ENCODE measurements at regions not wholly inside any gene's neighbourhood (a gene's known extent, or its start where the extent isn't known, plus 50 kb on each side); places are given as distances from the start of the nearest gene placed in this dataset.
A peak's percentile ranks its signal among the peaks of the same experiment; 100 is the strongest.

- FAIRE-seq (peak; percentile 26), DNase-seq (ENCODE audit: low spot score) (no peak), ATAC-seq (no peak)
- H3K9me3 ChIP-seq (ENCODE audit: low read length), result no peaks in the 10 kb centered on the region; the same call in 1 of the 2 replicates
- no peaks in the 10 kb centered on the region for H4K20me1 ChIP-seq (ENCODE audit: insufficient read depth, low read length)
- no peak overlapping the region for H3K9ac ChIP-seq (ENCODE audit: insufficient read depth, low read depth, low read length)
- intact Hi-C loops (cut with micrococcal nuclease; ENCODE audit: unreplicated experiment) (no loop called here), in situ Hi-C loops (cut with HindIII; ENCODE audit: extremely low pct_ligation_motif_present, low pct_unique_long_range_greater_than_20kb) (no loop called here)
- WGBS (ENCODE audit: low lambda C conversion rate), result 0% methylated on average over 1 of the region's 1 CpG
- CTCF ChIA-PET (ENCODE audit: low intra/inter-chr PET ratio, low total read pairs), result no interaction called here
- no peaks in the 10 kb centered on the region for H3K79me2 ChIP-seq (ENCODE audit: insufficient read depth, low read length)
- TF ChIP-seq SNAPC4 (CRISPR knock-in tag; IDR thresholded peaks at IDR 0.05) (no peak), ZNF784 (CRISPR knock-in tag; IDR thresholded peaks at IDR 0.05; ENCODE audit: borderline replicate concordance) (no peak), ZMYM2 (CRISPR knock-in tag; IDR thresholded peaks at IDR 0.05) (no peak), ZNF570 (CRISPR knock-in tag; IDR thresholded peaks at IDR 0.05; ENCODE audit: borderline replicate concordance) (no peak), TEAD2 (CRISPR knock-in tag; IDR thresholded peaks at IDR 0.05) (no peak), ZNF768 (CRISPR knock-in tag; IDR thresholded peaks at IDR 0.05) (no peak), SRSF1 (optimal IDR thresholded peaks at IDR 0.05; ENCODE audit: low read depth, low read length) (no peak), POGZ (CRISPR knock-in tag; IDR thresholded peaks at IDR 0.05) (no peak), DNMT1 (CRISPR knock-in tag; IDR thresholded peaks at IDR 0.05) (no peak), CEBPZ (IDR thresholded peaks at IDR 0.05; ENCODE audit: low read length) (no peak), MBD4 (IDR thresholded peaks at IDR 0.05; ENCODE audit: borderline replicate concordance, low read length) (no peak), PAXIP1 (CRISPR knock-in tag; conservative IDR thresholded peaks at IDR 0.05) (no peak), KLF16 (CRISPR knock-in tag; IDR thresholded peaks at IDR 0.05) (no peak)
- H3K4me1 ChIP-seq (ENCODE audit: insufficient read depth, low read length), result peaks cover 16% of the 10 kb centered on the region
- no TSS peak for BruUV-seq (replicated peaks)
- no peak overlapping the region for H3K27ac ChIP-seq (ENCODE audit: extremely low read length, insufficient read depth, low read length)
- H3K4me3 ChIP-seq (replicated peaks in 1 of 3; ENCODE audit: insufficient read depth in 1 of 3, low read depth in 2 of 3, low read length in 3 of 3), result no peak overlapping the region
- H3K36me3 ChIP-seq (replicated peaks in 1 of 2; ENCODE audit: control insufficient read depth in 1 of 2, insufficient read depth in 2 of 2, low read length in 2 of 2), result no peaks in the 10 kb centered on the region
- H2AFZ ChIP-seq (ENCODE audit: low read length), result no peak overlapping the region
- H3K4me2 ChIP-seq (ENCODE audit: low read depth, low read length), result no peak overlapping the region
- POLR2A ChIA-PET, result no interaction called here
- H3K27me3 ChIP-seq (ENCODE audit: control insufficient read depth in 1 of 2, insufficient read depth in 2 of 2, low read length in 2 of 2), result 0 out of 5 replicates have a peak, but pooled peaks cover 0 to 3% of the 10 kb centered on the region in 2 experiments
These were observed 70.0 kb upstream of the THUMPD2 start for GRCh38 chr2:39849064-39849463.

Measured in HepG2 (cell line).